GM12873 (cell line): ENCODE measurements at regions not wholly inside any gene's neighbourhood (a gene's known extent, or its start where the extent isn't known, plus 50 kb on each side); places are given as distances from the start of the nearest gene placed in this dataset.

Source experiments
- CTCF ChIP-seq: IDR thresholded peaks from 2 replicates; pipeline ENCODE4 v1.5.1; 2012; ENCODE audit warnings: low read depth, mild to moderate bottlenecking, moderate library complexity, low read length, control low read depth; ENCODE audit not compliant: insufficient read depth; ENCODE audit errors: missing control alignments

GRCh38 chr18:56470406-56471351 is 167.7 kb downstream of the TXNL1 start:
- TF ChIP-seq CTCF: no peak

GRCh38 chr18:56469582-56469981 is 168.8 kb downstream of the TXNL1 start:
- TF ChIP-seq CTCF: no peak

GRCh38 chr18:56468396-56468795 is 170.0 kb downstream of the TXNL1 start:
- no peak for TF ChIP-seq CTCF

- no peak for TF ChIP-seq CTCF
Measured at GRCh38 chr18:56462276-56462675, 176.1 kb downstream of the TXNL1 start.

- no peak for TF ChIP-seq CTCF
Measured at GRCh38 chr18:56461151-56461550, 177.2 kb downstream of the TXNL1 start.

GRCh38 chr18:56460581-56460980 is 177.8 kb downstream of the TXNL1 start:
- TF ChIP-seq CTCF: no peak

- no peak for TF ChIP-seq CTCF
Measured at GRCh38 chr18:56458770-56459712, 179.4 kb downstream of the TXNL1 start.
